B cell (primary cell): ENCODE measurements at regions not wholly inside any gene's neighbourhood (a gene's known extent, or its start where the extent isn't known, plus 50 kb on each side); places are given as distances from the start of the nearest gene placed in this dataset.

ENCODE experiments used
- ATAC-seq: fragments of 200-7000 bp; cut with Tn5 transposase; one replicate; pipeline ENCODE4 v1.10.0; 2021; ENCODE audit warnings: low read depth, mild to moderate bottlenecking, moderate number of reproducible peaks, moderate library complexity
- CTCF ChIA-PET: fragments of 350-600 bp; sonication (Branson Sonifier 250); formaldehyde crosslinking; loops from one replicate; lab custom pipeline; 2021; ENCODE audit warnings: antibody characterized with exemption, inconsistent platforms; lab: Charles Lee
- POLR2A ChIA-PET: fragments of 350-600 bp; sonication (Branson Sonifier 250); formaldehyde crosslinking; loops from one replicate; lab custom pipeline; 2021; ENCODE audit warnings: antibody characterized with exemption; lab: Charles Lee
- DNase-seq: peaks from one replicate; pipeline ENCODE4 v3.0.0; 2013
- H2AFZ ChIP-seq: 2 replicates; pipeline ENCODE4 v1.6.1; 2012; ENCODE audit warnings: mild to moderate bottlenecking, low read depth, low read length; ENCODE audit not compliant: insufficient read depth, poor library complexity, severe bottlenecking
- H3K27ac ChIP-seq, 2 donors: 1 replicate in 1 of 2; 2 replicates in 1 of 2; pipeline ENCODE4 v1.5.1; 2012 to 2013; ENCODE audit warnings: low read length in 2 of 2, mild to moderate bottlenecking in 2 of 2, moderate library complexity in 1 of 2
- H3K27me3 ChIP-seq, 4 experiments: fragments of 200-600 bp in 1 of 4; sonication (generic) in 1 of 4; replicated peaks in 1 of 4; 1 replicate in 2 of 4; 2 replicates in 2 of 4; pipeline versions ENCODE4 v1.6.1 to v1.7.0; 2013 to 2016; ENCODE audit warnings: low read length in 3 of 4, mild to moderate bottlenecking in 2 of 4, mixed read lengths in 1 of 4, moderate library complexity in 1 of 4; ENCODE audit not compliant: insufficient read depth in 4 of 4, control insufficient read depth in 3 of 4; ENCODE audit errors: control extremely low read depth in 1 of 4
- H3K36me3 ChIP-seq, 2 experiments: replicated peaks in 1 of 2; 1 replicate in 1 of 2; 2 replicates in 1 of 2; pipeline versions ENCODE4 v1.6.1 to v1.7.1; 2013; ENCODE audit warnings: low read length in 1 of 2; ENCODE audit not compliant: insufficient read depth in 2 of 2, control insufficient read depth in 1 of 2; ENCODE audit errors: control extremely low read depth in 1 of 2, extremely low read depth in 1 of 2
- H3K4me1 ChIP-seq, 2 donors: fragments of 200-600 bp in 1 of 2; sonication (generic) in 1 of 2; 1 replicate in 1 of 2; 2 replicates in 1 of 2; pipeline versions ENCODE4 v1.5.1 to v1.6.1; 2013 to 2017; ENCODE audit warnings: low read length in 2 of 2; ENCODE audit not compliant: control insufficient read depth in 2 of 2, insufficient read depth in 2 of 2
- H3K4me2 ChIP-seq: replicated peaks from 2 replicates; pipeline ENCODE3; 2012; ENCODE audit warnings: mild to moderate bottlenecking, low read depth, low read length; ENCODE audit not compliant: poor library complexity, severe bottlenecking
- H3K4me3 ChIP-seq, 5 experiments: fragments of 200-600 bp in 1 of 5; sonication (generic) in 1 of 5; 1 replicate in 3 of 5; 2 replicates in 2 of 5; pipeline versions ENCODE4 v1.5.1 to v1.7.0; 2011 to 2016; ENCODE audit warnings: low read length in 4 of 5, mild to moderate bottlenecking in 4 of 5, low read depth in 2 of 5, control low read depth in 1 of 5, moderate library complexity in 1 of 5; ENCODE audit not compliant: insufficient read depth in 1 of 5; ENCODE audit errors: control extremely low read depth in 1 of 5, extremely low read depth in 1 of 5
- H3K79me2 ChIP-seq: fragments of 200-600 bp; sonication (generic); one replicate; pipeline ENCODE4 v1.6.0; 2016; ENCODE audit warnings: low read length; ENCODE audit not compliant: control insufficient read depth, insufficient read depth
- H3K9ac ChIP-seq: fragments of 200-600 bp; sonication (generic); 2 replicates; pipeline ENCODE4 v1.6.1; 2017; ENCODE audit warnings: mild to moderate bottlenecking, low read length, moderate library complexity
- H3K9me3 ChIP-seq, 3 donors: one replicate each; pipeline versions ENCODE4 v1.6.1 to v1.7.1; 2013; ENCODE audit warnings: low read length in 2 of 3; ENCODE audit not compliant: control insufficient read depth in 2 of 3, insufficient read depth in 1 of 3; ENCODE audit errors: control extremely low read depth in 1 of 3
- H4K20me1 ChIP-seq: 2 replicates; pipeline ENCODE4 v1.6.0; 2012; ENCODE audit warnings: mild to moderate bottlenecking, low read length; ENCODE audit not compliant: insufficient read depth, control insufficient read depth, poor library complexity, severe bottlenecking
- H3K27ac Mint-ChIP-seq: one replicate; pipeline ENCODE4 v1.8.0; 2021; ENCODE audit warnings: mixed read lengths
- H3K27me3 Mint-ChIP-seq: one replicate; pipeline ENCODE4 v1.8.0; 2021; ENCODE audit warnings: mixed read lengths
- H3K4me1 Mint-ChIP-seq: one replicate; pipeline ENCODE4 v1.8.0; 2021; ENCODE audit warnings: mixed read lengths
- H3K4me3 Mint-ChIP-seq: one replicate; pipeline ENCODE4 v1.8.0; 2021; ENCODE audit warnings: mixed read lengths
- H3K9me3 Mint-ChIP-seq: one replicate; pipeline ENCODE4 v1.8.0; 2022; ENCODE audit warnings: mixed read lengths; ENCODE audit not compliant: insufficient read depth
- CTCF ChIP-seq: fragments of 200-600 bp; IDR thresholded peaks from one replicate; pipeline ENCODE4 v1.8.0; 2022; ENCODE audit warnings: antibody characterized with exemption, mild to moderate bottlenecking
- EZH2 ChIP-seq: IDR thresholded peaks from 2 replicates; pipeline ENCODE4 v1.6.1; 2012; ENCODE audit warnings: borderline replicate concordance, low read depth, mild to moderate bottlenecking, moderate library complexity, low read length; ENCODE audit not compliant: insufficient read depth, poor library complexity, severe bottlenecking
- WGBS: methylation state at CpG from one replicate; pipeline ENCODE4 v1.1.5; 2013; ENCODE audit warnings: missing lambda C conversion rate; ENCODE audit not compliant: insufficient coverage; 5-methylcytosine and 5-hydroxymethylcytosine counted together
- intact Hi-C: fragments of 100-400 bp; cut with micrococcal nuclease; formaldehyde crosslinking; loops from one replicate; pipeline ENCODE4 v1.10.0; 2022

DNA sequence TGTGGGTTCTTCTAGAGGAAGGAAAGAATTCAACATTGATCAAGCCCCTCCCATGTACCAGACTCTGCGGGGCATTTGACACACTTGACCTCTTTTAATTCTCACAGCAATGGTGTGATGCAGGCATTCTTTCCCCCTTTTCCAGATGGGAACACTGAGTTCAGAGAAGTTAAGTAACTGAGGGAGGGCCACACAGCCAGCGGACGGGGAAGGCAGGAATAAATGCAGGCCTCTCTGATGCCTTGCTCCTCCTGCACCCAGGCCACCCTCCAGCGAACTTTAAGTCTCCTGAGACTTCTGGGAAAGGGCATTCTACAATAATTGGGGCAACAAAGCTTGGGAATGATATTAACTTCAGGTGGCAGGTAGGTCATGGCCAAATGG lies 227.4 kb downstream of the UACA start:
- H3K36me3 ChIP-seq: no peaks in the 10 kb centered on the region
- no peak for ATAC-seq
- Mint-ChIP-seq H3K27ac (peak overlapping the region; percentile 33), H3K27me3 (peaks cover 27% of the 10 kb centered on the region), H3K4me1 (peaks cover 25% of the 10 kb centered on the region), H3K4me3 (peak overlapping the region; percentile 65), H3K9me3 (no peaks in the 10 kb centered on the region)
- H4K20me1 ChIP-seq: no peaks in the 10 kb centered on the region
- peaks cover 23 to 26% of the 10 kb centered on the region in 2 donors for H3K4me1 ChIP-seq
- H3K4me2 ChIP-seq: peak overlapping the region; percentile 57
- CTCF ChIA-PET: no interaction called here
- H3K4me3 ChIP-seq: peak overlapping the region in 1 of 5 experiments; percentile 18
- peak overlapping the region; percentile 60 for H2AFZ ChIP-seq
- peaks cover 0 to 5% (median 4%) of the 10 kb centered on the region in 4 experiments for H3K27me3 ChIP-seq
- 27% methylated on average over 2 of the region's 4 CpGs for WGBS
- TF ChIP-seq CTCF (no peak), EZH2 (no peak)
- intact Hi-C loops: no loop called here
- peak overlapping the region; percentile 5 for H3K9ac ChIP-seq
- H3K27ac ChIP-seq: no peak overlapping the region
- H3K79me2 ChIP-seq: no peaks in the 10 kb centered on the region
- no peaks in the 10 kb centered on the region for H3K9me3 ChIP-seq
- DNase-seq: no peak
- POLR2A ChIA-PET: interaction anchor here (1.9 kb wide), 1 partner anchor 9 kb away, joined by 5 read pairs; no protein-coding TSS in a partner anchor

DNA sequence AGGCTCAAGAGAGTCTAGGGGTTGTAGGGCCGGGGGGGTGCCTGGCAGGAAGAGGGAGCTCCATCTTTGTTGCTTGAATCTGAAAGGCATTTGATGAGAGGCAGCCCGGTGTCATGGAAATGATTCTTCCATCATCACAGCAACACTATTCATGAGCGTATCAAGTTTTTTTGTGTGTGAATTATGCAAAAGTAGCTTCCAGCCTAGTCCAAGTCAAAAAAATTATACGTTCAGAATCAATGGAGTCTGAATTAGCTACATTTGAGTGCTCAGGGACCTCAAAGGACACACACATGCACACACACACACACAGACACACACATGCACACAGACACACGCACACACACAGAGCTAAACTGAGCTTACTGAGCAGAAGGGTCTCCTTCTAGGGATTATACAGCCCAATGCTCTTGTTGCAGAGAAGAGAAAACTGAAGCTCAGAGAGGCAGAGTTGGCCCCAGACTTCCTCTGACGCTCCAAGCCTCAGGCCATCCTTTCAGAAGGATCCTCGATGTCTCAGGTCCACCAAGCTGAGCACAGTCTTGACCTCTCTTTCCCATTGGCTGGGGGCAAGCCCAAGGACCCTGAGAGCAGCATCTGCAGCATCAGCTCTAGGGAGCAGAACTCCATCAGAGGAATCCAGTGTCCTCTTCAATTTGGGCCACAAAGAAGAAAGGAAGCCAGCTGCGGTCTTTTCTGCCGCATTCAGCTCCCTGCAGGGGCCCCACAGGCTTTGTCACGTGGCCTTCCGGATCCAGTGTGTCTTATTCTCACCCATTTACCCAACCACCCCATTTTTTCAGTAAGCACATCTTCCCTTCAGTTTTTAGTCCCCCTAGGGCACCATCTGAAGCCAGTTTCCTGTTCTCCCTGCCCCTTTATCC lies 228.0 kb downstream of the UACA start:
- peak overlapping the region; percentile 65 for H3K4me3 Mint-ChIP-seq
- Histone ChIP-seq H2AFZ (peak overlapping the region; percentile 60), H3K27ac (no peak overlapping the region), H3K9me3 (no peaks in the 10 kb centered on the region), H3K4me2 (peak overlapping the region; percentile 57), H3K36me3 (no peaks in the 10 kb centered on the region), H4K20me1 (no peaks in the 10 kb centered on the region), H3K4me3 (peak overlapping the region in 1 of 5 experiments; percentile 18), H3K9ac (peak overlapping the region; percentile 5), H3K79me2 (no peaks in the 10 kb centered on the region), H3K4me1 (peaks cover 23 to 26% of the 10 kb centered on the region in 2 donors), H3K27me3 (peaks cover 0 to 5% (median 4%) of the 10 kb centered on the region in 4 experiments)
- WGBS: 7% methylated on average over 8 of the region's 11 CpGs
- no peaks in the 10 kb centered on the region for H3K9me3 Mint-ChIP-seq
- ChIA-PET CTCF (interaction anchor here (0.9 to 1.2 kb wide), 3 partner anchors 8 to 33 kb away, joined by 3 to 4 read pairs (median 3); no protein-coding TSS in a partner anchor), POLR2A (interaction anchor here (0.7 to 1.9 kb wide), 2 partner anchors 9 to 1885 kb away, joined by 3 to 5 read pairs; no protein-coding TSS in a partner anchor)
- peaks cover 26% of the 10 kb centered on the region for H3K4me1 Mint-ChIP-seq
- TF ChIP-seq CTCF: no peak
- TF ChIP-seq EZH2: no peak
- no peak overlapping the region for H3K27ac Mint-ChIP-seq
- peaks cover 25% of the 10 kb centered on the region for H3K27me3 Mint-ChIP-seq
- no peak for ATAC-seq
- intact Hi-C loops: no loop called here
- DNase-seq: peak; percentile 26
